Heart left ventricle (tissue), 16 donors: ENCODE measurements at regions not wholly inside any gene's neighbourhood (a gene's known extent, or its start where the extent isn't known, plus 50 kb on each side); places are given as distances from the start of the nearest gene placed in this dataset.

ENCODE experiments used
- ATAC-seq, 4 donors: fragments of 200-7000 bp; cut with Tn5 transposase; one replicate each; pipeline ENCODE4 v1.9.1; 2020 to 2022; ENCODE audit warnings: moderate library complexity in 4 of 4, mild to moderate bottlenecking in 3 of 4, moderate number of reproducible peaks in 1 of 4
- DNase-seq, 5 donors: peaks; one replicate each; pipeline ENCODE4 v3.0.0-alpha.2; 2020
- H3K27ac ChIP-seq, 12 donors: fragments of 200-600 bp; sonication (generic) in 4 of 12; one replicate each; pipeline versions ENCODE4 v1.5.0 to v1.8.0; 2016 to 2022; ENCODE audit warnings: mild to moderate bottlenecking in 2 of 12
- H3K27me3 ChIP-seq, 9 donors: fragments of 200-600 bp; sonication (generic) in 2 of 9; one replicate each; pipeline versions ENCODE4 v1.5.1 to v1.8.0; 2016 to 2022; ENCODE audit warnings: mild to moderate bottlenecking in 3 of 9
- H3K36me3 ChIP-seq, 9 donors: fragments of 200-600 bp; sonication (generic) in 2 of 9; one replicate each; pipeline versions ENCODE4 v1.5.0 to v1.8.0; 2018 to 2022; ENCODE audit warnings: mild to moderate bottlenecking in 2 of 9
- H3K4me1 ChIP-seq, 12 donors: fragments of 200-600 bp; sonication (generic) in 4 of 12; one replicate each; pipeline versions ENCODE4 v1.5.0 to v1.8.0; 2016 to 2022; ENCODE audit warnings: mild to moderate bottlenecking in 3 of 12
- H3K4me3 ChIP-seq, 12 donors: fragments of 200-600 bp; sonication (generic) in 4 of 12; one replicate each; pipeline versions ENCODE4 v1.5.0 to v1.8.0; 2017 to 2022; ENCODE audit warnings: mild to moderate bottlenecking in 9 of 12, moderate library complexity in 4 of 12
- H3K9me3 ChIP-seq, 12 donors: fragments of 200-600 bp; sonication (generic) in 4 of 12; one replicate each; pipeline versions ENCODE4 v1.5.0 to v1.8.0; 2016 to 2022; ENCODE audit warnings: mild to moderate bottlenecking in 1 of 12
- POLR2A ChIP-seq, 2 donors: fragments of 450-650 bp; IDR thresholded peaks; one replicate each; pipeline ENCODE4 v1.6.1; 2017; ENCODE audit warnings: antibody characterized with exemption in 2 of 2, mild to moderate bottlenecking in 2 of 2, moderate library complexity in 2 of 2
- WGBS, 4 donors: extraction: QIAGEN DNeasy Blood & Tissue Kit in 2 of 4; methylation state at CpG; one replicate each; pipeline versions ENCODE4 v1.1.5 to v1.1.7; 2013 to 2018; 5-methylcytosine and 5-hydroxymethylcytosine counted together
- intact Hi-C, 10 donors: fragments of 100-400 bp; cut with DNase I; formaldehyde crosslinking; loops; one replicate each; pipeline versions ENCODE4 v1.11.1 to v1.14.2; 2022
- TF ChIP-seq, protein P1 (sequence below), 12 donors: fragments of 200-600 bp; sonication (generic) in 4 of 12; IDR thresholded peaks; one replicate each; pipeline versions ENCODE4 v1.5.0 to v1.8.0; 2018 to 2022; ENCODE audit warnings: antibody characterized with exemption in 12 of 12, mild to moderate bottlenecking in 5 of 12
- donor health status: ischemic (EF 13 %, LVEDD 7.1; RV severe dilation, severe dysfunction).
- donor health status: healthy with polysubstance abuse.
- donor health status: DM: no; HTN: yes; CAD: no.
- donor health status: DM: no; HTN: no; CAD: no.
- donor health status: ischemic (EF 25% LVEDD 6.9; RV normal size, moderate dysfunction).
- donor health status: ischemic (EF 25% LVEDD 5.7; RV mildly dilated, moderate dysfunction).
- donor health status: healthy.
- donor health status: DM: yes; HTN: yes; CAD: no.
- donor health status: ischemic (EF 35%, LVEDD 5.7; RV mildly dilated, moderate dysfunction).
- donor health status: nonischemic (EF 11% LVEDD 7.7; RV severe dilation, severe dysfunction).
- donor health status: DM: yes; HTN: yes; CAD: no.
- donor health status: PGD.
- donor health status: ischemic (EF 29% LVEDD 5.4; RV normal size, mild dysfunction).
- donor health status: nonischemic (EF 23%, LVEDD 6.1; RV moderate dilation, normal function).

DNA sequence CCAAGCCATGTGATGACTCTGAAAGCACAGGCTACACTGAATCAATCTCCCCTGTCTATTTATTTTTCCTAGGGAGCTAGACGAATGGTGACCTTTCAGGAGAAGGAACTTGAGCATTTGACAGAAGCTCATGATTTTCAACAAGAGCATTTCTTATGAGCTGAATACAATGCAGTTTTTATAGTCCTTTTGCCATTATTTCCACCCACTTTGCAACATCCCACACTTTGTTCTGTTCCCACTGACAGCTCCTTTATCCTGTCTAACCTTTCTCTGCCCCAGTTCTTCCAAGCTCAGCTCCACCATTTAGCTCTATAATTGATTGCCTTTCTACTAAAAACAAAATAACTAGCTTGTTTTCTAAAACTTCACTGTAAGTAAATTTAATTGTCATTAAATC is 91.9 kb upstream of the PRSS1 start:
- TF ChIP-seq, protein P1, sequence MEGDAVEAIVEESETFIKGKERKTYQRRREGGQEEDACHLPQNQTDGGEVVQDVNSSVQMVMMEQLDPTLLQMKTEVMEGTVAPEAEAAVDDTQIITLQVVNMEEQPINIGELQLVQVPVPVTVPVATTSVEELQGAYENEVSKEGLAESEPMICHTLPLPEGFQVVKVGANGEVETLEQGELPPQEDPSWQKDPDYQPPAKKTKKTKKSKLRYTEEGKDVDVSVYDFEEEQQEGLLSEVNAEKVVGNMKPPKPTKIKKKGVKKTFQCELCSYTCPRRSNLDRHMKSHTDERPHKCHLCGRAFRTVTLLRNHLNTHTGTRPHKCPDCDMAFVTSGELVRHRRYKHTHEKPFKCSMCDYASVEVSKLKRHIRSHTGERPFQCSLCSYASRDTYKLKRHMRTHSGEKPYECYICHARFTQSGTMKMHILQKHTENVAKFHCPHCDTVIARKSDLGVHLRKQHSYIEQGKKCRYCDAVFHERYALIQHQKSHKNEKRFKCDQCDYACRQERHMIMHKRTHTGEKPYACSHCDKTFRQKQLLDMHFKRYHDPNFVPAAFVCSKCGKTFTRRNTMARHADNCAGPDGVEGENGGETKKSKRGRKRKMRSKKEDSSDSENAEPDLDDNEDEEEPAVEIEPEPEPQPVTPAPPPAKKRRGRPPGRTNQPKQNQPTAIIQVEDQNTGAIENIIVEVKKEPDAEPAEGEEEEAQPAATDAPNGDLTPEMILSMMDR (IDR thresholded peaks at IDR 0.05): no peak
- no peak for TF ChIP-seq POLR2A (IDR thresholded peaks at IDR 0.05)
- no peak for ATAC-seq
- Histone ChIP-seq H3K4me1 (no peaks in the 10 kb centered on the region), H3K27ac (no peak overlapping the region), H3K36me3 (no peaks in the 10 kb centered on the region), H3K9me3 (no peaks in the 10 kb centered on the region), H3K4me3 (no peak overlapping the region), H3K27me3 (peaks cover 0 to 6% (median 0%) of the 10 kb centered on the region in 9 donors)
- 38 to 57% (median 44%) methylated on average over 1 of the region's 1 CpG for WGBS, 4 donors
- intact Hi-C loops: loop anchor here in 1 of 10 donors (2.0 kb wide), 1 partner anchor 15 kb away; no protein-coding TSS in a partner anchor
- no peak for DNase-seq

GRCh38 chr7:142654398-142654797 is 94.9 kb upstream of the PRSS1 start:
- no peak for DNase-seq
- Histone ChIP-seq H3K27ac (no peak overlapping the region), H3K36me3 (no peaks in the 10 kb centered on the region), H3K9me3 (peaks cover 0 to 3% (median 0%) of the 10 kb centered on the region in 12 donors), H3K4me3 (no peak overlapping the region), H3K27me3 (peaks cover 0 to 32% (median 0%) of the 10 kb centered on the region in 9 donors), H3K4me1 (no peaks in the 10 kb centered on the region)
- intact Hi-C loops: no loop called here
- ATAC-seq: no peak
- 75 to 82% (median 81%) methylated on average over 5 of the region's 5 CpGs for WGBS, 4 donors
- TF ChIP-seq POLR2A (IDR thresholded peaks at IDR 0.05): no peak
- TF ChIP-seq, protein P1 (IDR thresholded peaks at IDR 0.05): no peak

DNA sequence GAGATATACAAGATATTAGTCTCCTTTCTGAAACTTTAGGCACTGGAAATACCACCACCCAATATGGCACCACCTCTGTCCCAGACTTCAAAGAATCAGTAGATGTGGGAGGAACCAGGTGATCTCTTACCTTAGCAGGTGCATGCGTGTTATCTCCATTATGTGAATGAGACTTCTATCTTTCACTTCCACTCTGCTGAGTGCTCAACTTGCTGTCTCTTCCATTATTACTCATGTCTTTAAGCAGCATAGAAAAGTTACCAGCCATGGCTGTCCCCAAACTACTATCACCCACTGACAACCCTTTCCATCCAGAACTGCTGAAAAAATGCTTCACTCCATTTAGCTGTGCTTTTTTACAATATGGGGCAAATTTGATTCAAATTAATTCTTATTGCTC is 101.5 kb upstream of the PRSS1 start:
- no peaks in the 10 kb centered on the region for H3K36me3 ChIP-seq
- no peaks in the 10 kb centered on the region for H3K4me1 ChIP-seq
- peaks cover 0 to 82% (median 8%) of the 10 kb centered on the region in 9 donors for H3K27me3 ChIP-seq
- no peak for ATAC-seq
- H3K27ac ChIP-seq: no peak overlapping the region
- peaks cover 0 to 3% (median 0%) of the 10 kb centered on the region in 12 donors for H3K9me3 ChIP-seq
- DNase-seq: no peak
- TF ChIP-seq, protein P1 (IDR thresholded peaks at IDR 0.05): no peak
- TF ChIP-seq POLR2A (IDR thresholded peaks at IDR 0.05): no peak
- H3K4me3 ChIP-seq: no peak overlapping the region
- intact Hi-C loops: no loop called here
- 94 to 100% (median 96%) methylated on average over 1 of the region's 1 CpG for WGBS, 4 donors

- intact Hi-C loops: no loop called here
- 46 to 61% (median 49%) methylated on average over 7 of the region's 7 CpGs for WGBS, 4 donors
- Histone ChIP-seq H3K36me3 (no peaks in the 10 kb centered on the region), H3K4me3 (no peak overlapping the region), H3K27ac (no peak overlapping the region), H3K9me3 (no peaks in the 10 kb centered on the region), H3K4me1 (no peaks in the 10 kb centered on the region), H3K27me3 (peaks cover 0 to 81% (median 12%) of the 10 kb centered on the region in 9 donors)
- ATAC-seq (no peak), DNase-seq (no peak)
- TF ChIP-seq, protein P1 (IDR thresholded peaks at IDR 0.05): no peak
- no peak for TF ChIP-seq POLR2A (IDR thresholded peaks at IDR 0.05)
Observed at GRCh38 chr7:142646386-142647140, 102.7 kb upstream of the PRSS1 start.
